ENCODE measurements at regions not wholly inside any gene's neighbourhood (a gene's known extent, or its start where the extent isn't known, plus 50 kb on each side); places are given as distances from the start of the nearest gene placed in this dataset.

GRCh38 chr1:238302646-238303045, 411.9 kb upstream of the ZP4 start:
- Histone ChIP-seq H3K27ac (ENCODE audit: insufficient read length, low read depth, low read length) (no peak overlapping the region), H3K23me2 (ENCODE audit: insufficient read length, low read depth, low read length, poor library complexity, severe bottlenecking) (no peaks in the 10 kb centered on the region), H3K4ac (ENCODE audit: low read depth, low read length) (no peak overlapping the region), H3K27me3 (ENCODE audit: insufficient read depth, low read length) (no peaks in the 10 kb centered on the region), H3K23ac (ENCODE audit: insufficient read length, low read depth, low read length) (no peak overlapping the region), H2BK5ac (ENCODE audit: insufficient read length, low read length) (no peak overlapping the region), H2BK120ac (ENCODE audit: low read depth, low read length, poor library complexity, severe bottlenecking) (no peak overlapping the region), H2BK20ac (ENCODE audit: low read depth, low read length, poor library complexity, severe bottlenecking) (no peak overlapping the region), H2BK12ac (ENCODE audit: insufficient read length, low read depth, low read length) (no peak overlapping the region), H3K4me1 (ENCODE audit: insufficient read depth, low read length) (no peaks in the 10 kb centered on the region), H3K79me2 (ENCODE audit: insufficient read depth, low read length) (no peaks in the 10 kb centered on the region), H3K4me2 (ENCODE audit: insufficient read depth, insufficient read length, low read length) (no peak overlapping the region), H2AFZ (ENCODE audit: low read length) (no peak overlapping the region), H2BK15ac (ENCODE audit: low read depth, low read length) (no peak overlapping the region), H4K8ac (replicated peaks; ENCODE audit: insufficient read length, low read depth, low read length) (no peak overlapping the region), H4K91ac (ENCODE audit: insufficient read length, low read depth, low read length) (no peak overlapping the region), H3K14ac (ENCODE audit: insufficient read depth, low read length) (no peak overlapping the region), H4K20me1 (ENCODE audit: control insufficient read depth, insufficient read depth, insufficient read length) (no peaks in the 10 kb centered on the region), H3K18ac (ENCODE audit: insufficient read length, low read depth, low read length) (no peak overlapping the region), H3K9me3 (ENCODE audit: control insufficient read depth, low read depth, low read length) (no peaks in the 10 kb centered on the region), H3T11ph (ENCODE audit: low read length) (no peak overlapping the region), H2AK5ac (ENCODE audit: insufficient read length, low read length) (no peak overlapping the region), H3K9ac (ENCODE audit: extremely low read depth, insufficient read length, low read length) (no peak overlapping the region), H3K79me1 (ENCODE audit: insufficient read depth, low read depth, low read length, poor library complexity, severe bottlenecking) (no peaks in the 10 kb centered on the region), H4K5ac (ENCODE audit: insufficient read length, low read depth, low read length) (no peak overlapping the region), H3K56ac (ENCODE audit: insufficient read length, low read depth, low read length) (no peak overlapping the region)
- Mint-ChIP-seq H3K27ac (no peak overlapping the region), H3K4me1 (no peaks in the 10 kb centered on the region), H3K4me3 (no peak overlapping the region), H3K9me3 (peaks cover 3 to 4% of the 10 kb centered on the region in 2 experiments; a peak in 4 of 5 replicates), H3K36me3 (ENCODE audit: insufficient read depth in 1 of 3, low read depth in 3 of 3) (no peaks in the 10 kb centered on the region; a peak in 3 of 7 replicates), H3K27me3 (ENCODE audit: low read depth) (no peaks in the 10 kb centered on the region; the same call in 1 of the 2 replicates)
- no peak for DNase-seq
- TF ChIP-seq CTCF (conservative IDR thresholded peaks at IDR 0.05): no peak
